Mucosa of descending colon (tissue), 3 donors: ENCODE measurements at regions not wholly inside any gene's neighbourhood (a gene's known extent, or its start where the extent isn't known, plus 50 kb on each side); places are given as distances from the start of the nearest gene placed in this dataset.

Source experiments
- ATAC-seq: fragments of 200-7000 bp; cut with Tn5 transposase; one replicate; pipeline ENCODE4 v1.9.1; 2020; ENCODE audit warnings: mild to moderate bottlenecking, moderate library complexity
- DNase-seq, 3 donors: peaks; one replicate each; pipeline ENCODE4 v3.0.0-alpha.2; 2020
- H3K36me3 ChIP-seq: fragments of 200-600 bp; one replicate; pipeline ENCODE4 v1.8.0; 2021; ENCODE audit warnings: low read depth, mild to moderate bottlenecking
- H3K4me1 ChIP-seq: fragments of 200-600 bp; one replicate; pipeline ENCODE4 v1.8.0; 2021; ENCODE audit warnings: low read depth, mild to moderate bottlenecking
- H3K4me3 ChIP-seq: fragments of 200-600 bp; one replicate; pipeline ENCODE4 v1.8.0; 2021; ENCODE audit warnings: mild to moderate bottlenecking
- H3K9me3 ChIP-seq: fragments of 200-600 bp; one replicate; pipeline ENCODE4 v1.8.0; 2021; ENCODE audit warnings: mild to moderate bottlenecking
- CTCF ChIP-seq: fragments of 200-600 bp; IDR thresholded peaks from one replicate; pipeline ENCODE4 v1.8.0; 2022; ENCODE audit warnings: antibody characterized with exemption, mild to moderate bottlenecking
- intact Hi-C, 2 donors: fragments of 100-400 bp; cut with DNase I in 1 of 2; cut with micrococcal nuclease in 1 of 2; formaldehyde crosslinking; loops; one replicate each; pipeline versions ENCODE4 v1.11.0 to v1.11.1; 2022; cut with DNase I, micrococcal nuclease
- donor health status: DM: no; HTN: no; CAD: no; lungs with moderate emphysema.
- donor health status: DM: no; HTN: no; CAD: no.
- donor health status: DM: no; HTN: yes; CAD: no.

GRCh38 chr2:6352906-6353515, 512.7 kb downstream of the CMPK2 start:
- intact Hi-C loops = loop anchor here in 1 of 2 donors (5.0 kb wide), 1 partner anchor 174 kb away; no protein-coding TSS in a partner anchor
- Histone ChIP-seq H3K9me3 (no peaks in the 10 kb centered on the region), H3K4me1 (no peaks in the 10 kb centered on the region), H3K36me3 (no peaks in the 10 kb centered on the region), H3K4me3 (no peak overlapping the region)
- TF ChIP-seq CTCF = peak; percentile 68
- DNase-seq (peak; percentile 55 to 83 (median 80)), ATAC-seq (peak; percentile 95)

GRCh38 chr2:6353669-6354068, 512.0 kb downstream of the CMPK2 start:
- intact Hi-C loops = loop anchor here in 1 of 2 donors (5.0 kb wide), 1 partner anchor 174 kb away; no protein-coding TSS in a partner anchor
- no peaks in the 10 kb centered on the region for H3K36me3 ChIP-seq
- H3K4me1 ChIP-seq = no peaks in the 10 kb centered on the region
- H3K9me3 ChIP-seq = no peaks in the 10 kb centered on the region
- no peak overlapping the region for H3K4me3 ChIP-seq
- TF ChIP-seq CTCF = no peak
- ATAC-seq (no peak), DNase-seq (no peak)

GRCh38 chr2:6354546-6354945, 511.2 kb downstream of the CMPK2 start:
- no peak for TF ChIP-seq CTCF

GRCh38 chr2:6355886-6356761, 509.6 kb downstream of the CMPK2 start:
- no peaks in the 10 kb centered on the region for H3K9me3 ChIP-seq
- DNase-seq (no peak), ATAC-seq (no peak)
- no peaks in the 10 kb centered on the region for H3K36me3 ChIP-seq
- no peaks in the 10 kb centered on the region for H3K4me1 ChIP-seq
- intact Hi-C loops = no loop called here
- TF ChIP-seq CTCF = no peak
- H3K4me3 ChIP-seq = no peak overlapping the region

More at GRCh38 chr2:6354546-6354945, 511.2 kb downstream of the CMPK2 start:
- ATAC-seq (no peak), DNase-seq (no peak)
- Histone ChIP-seq H3K36me3 (no peaks in the 10 kb centered on the region), H3K4me3 (no peak overlapping the region), H3K4me1 (no peaks in the 10 kb centered on the region), H3K9me3 (no peaks in the 10 kb centered on the region)
- intact Hi-C loops = loop anchor here in 1 of 2 donors (5.0 kb wide), 1 partner anchor 173 kb away; no protein-coding TSS in a partner anchor

GRCh38 chr2:6358546-6358945, 507.2 kb downstream of the CMPK2 start:
- DNase-seq = peak in 1 of 3 donors; percentile 26

More at GRCh38 chr2:6358546-6358945, 507.2 kb downstream of the CMPK2 start:
- TF ChIP-seq CTCF = no peak
- no peaks in the 10 kb centered on the region for H3K9me3 ChIP-seq
- H3K36me3 ChIP-seq = no peaks in the 10 kb centered on the region
- intact Hi-C loops = no loop called here
- H3K4me1 ChIP-seq = no peaks in the 10 kb centered on the region
- peak; percentile 90 for ATAC-seq
- H3K4me3 ChIP-seq = no peak overlapping the region
